ENCODE measurements at regions not wholly inside any gene's neighbourhood (a gene's known extent, or its start where the extent isn't known, plus 50 kb on each side); places are given as distances from the start of the nearest gene placed in this dataset.

DNA sequence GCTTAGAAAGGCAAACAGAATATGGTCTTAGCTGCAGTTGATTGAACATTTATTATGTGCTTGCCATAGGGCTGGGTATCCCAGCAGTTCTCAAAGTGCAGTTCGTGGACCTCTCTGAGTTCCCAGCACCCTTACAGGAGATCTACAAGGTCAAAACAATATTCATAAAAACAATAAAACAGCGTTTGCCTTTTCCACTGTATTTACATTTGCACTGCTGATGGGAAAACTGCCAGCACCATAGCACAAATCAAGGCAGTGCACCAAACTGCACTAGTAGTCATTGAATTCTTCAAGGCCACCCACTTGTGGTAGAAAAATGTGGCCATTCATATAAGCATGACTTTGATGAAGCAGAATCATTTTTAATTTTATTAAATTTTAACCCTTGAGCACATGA lies 128.1 kb downstream of the CCDC34 start:
- Mint-ChIP-seq H3K27ac (no peak overlapping the region), H3K9me3 (no peaks in the 10 kb centered on the region), H3K27me3 (peaks cover 3% of the 10 kb centered on the region), H3K36me3 (no peaks in the 10 kb centered on the region), H3K4me1 (ENCODE audit: unreplicated experiment) (peaks cover 19% of the 10 kb centered on the region), H3K4me3 (no peak overlapping the region)
- TF ChIP-seq, protein P1, sequence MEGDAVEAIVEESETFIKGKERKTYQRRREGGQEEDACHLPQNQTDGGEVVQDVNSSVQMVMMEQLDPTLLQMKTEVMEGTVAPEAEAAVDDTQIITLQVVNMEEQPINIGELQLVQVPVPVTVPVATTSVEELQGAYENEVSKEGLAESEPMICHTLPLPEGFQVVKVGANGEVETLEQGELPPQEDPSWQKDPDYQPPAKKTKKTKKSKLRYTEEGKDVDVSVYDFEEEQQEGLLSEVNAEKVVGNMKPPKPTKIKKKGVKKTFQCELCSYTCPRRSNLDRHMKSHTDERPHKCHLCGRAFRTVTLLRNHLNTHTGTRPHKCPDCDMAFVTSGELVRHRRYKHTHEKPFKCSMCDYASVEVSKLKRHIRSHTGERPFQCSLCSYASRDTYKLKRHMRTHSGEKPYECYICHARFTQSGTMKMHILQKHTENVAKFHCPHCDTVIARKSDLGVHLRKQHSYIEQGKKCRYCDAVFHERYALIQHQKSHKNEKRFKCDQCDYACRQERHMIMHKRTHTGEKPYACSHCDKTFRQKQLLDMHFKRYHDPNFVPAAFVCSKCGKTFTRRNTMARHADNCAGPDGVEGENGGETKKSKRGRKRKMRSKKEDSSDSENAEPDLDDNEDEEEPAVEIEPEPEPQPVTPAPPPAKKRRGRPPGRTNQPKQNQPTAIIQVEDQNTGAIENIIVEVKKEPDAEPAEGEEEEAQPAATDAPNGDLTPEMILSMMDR (conservative IDR thresholded peaks at IDR 0.05): no peak
- DNase-seq (ENCODE audit: extremely low spot score, unreplicated experiment): no peak

DNA sequence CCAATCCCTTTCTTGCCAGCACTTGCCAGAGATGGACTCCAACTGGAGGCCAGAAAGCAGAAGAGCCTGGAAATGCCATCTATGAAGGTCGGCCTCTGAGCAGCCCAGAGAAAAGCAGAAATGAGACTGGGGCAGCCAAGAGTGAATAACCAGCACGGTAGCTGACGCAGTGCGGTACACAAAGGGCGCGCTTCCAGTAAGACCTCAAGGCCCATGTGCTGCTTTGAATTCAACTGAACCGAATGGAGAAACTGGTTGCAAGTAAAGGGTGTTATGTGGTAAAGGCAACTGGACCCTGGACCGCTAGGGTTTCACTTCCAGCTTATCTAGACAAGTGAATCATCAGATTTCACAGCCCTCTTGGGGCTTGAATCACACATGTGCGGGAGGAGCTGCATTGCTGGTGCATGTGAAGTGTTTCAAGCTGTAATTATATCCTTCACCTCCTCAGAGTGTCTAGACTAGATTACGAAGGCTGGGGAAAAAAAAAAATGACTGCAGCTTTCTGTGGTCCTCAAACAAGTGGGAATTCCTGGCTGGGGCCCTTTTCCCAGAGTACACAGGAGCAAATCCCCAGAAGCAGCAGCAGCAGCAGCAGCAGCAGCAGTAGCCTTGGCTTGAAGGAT lies 128.9 kb downstream of the CCDC34 start:
- no peaks in the 10 kb centered on the region for H3K27me3 Mint-ChIP-seq
- TF ChIP-seq, protein P1 (conservative IDR thresholded peaks at IDR 0.05): no peak
- no peak for DNase-seq (ENCODE audit: extremely low spot score, unreplicated experiment)
- H3K4me3 Mint-ChIP-seq: no peak overlapping the region
- no peaks in the 10 kb centered on the region for H3K36me3 Mint-ChIP-seq
- H3K27ac Mint-ChIP-seq: no peak overlapping the region
- H3K4me1 Mint-ChIP-seq (ENCODE audit: unreplicated experiment): peaks cover 22% of the 10 kb centered on the region
- H3K9me3 Mint-ChIP-seq: no peaks in the 10 kb centered on the region

DNA sequence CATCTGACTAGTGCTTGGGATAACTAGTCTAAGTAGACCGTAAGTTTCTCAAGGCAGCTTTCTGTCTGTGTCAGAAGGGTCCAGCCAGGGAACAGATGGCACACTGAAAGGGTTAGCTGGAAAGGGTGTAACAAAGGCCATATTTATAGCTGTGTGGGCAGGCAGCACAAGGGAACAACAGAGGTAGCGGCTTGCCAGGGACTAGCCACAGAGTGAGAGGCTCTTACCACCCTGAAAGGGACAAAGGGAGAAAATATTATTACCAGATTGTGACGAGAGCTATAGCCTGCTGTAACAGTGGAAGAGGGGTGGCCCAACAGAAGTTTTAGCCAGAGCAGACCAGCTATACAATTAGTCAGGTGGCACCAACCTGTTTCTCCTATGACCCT lies 129.4 kb downstream of the CCDC34 start:
- Mint-ChIP-seq H3K27ac (no peak overlapping the region), H3K27me3 (no peaks in the 10 kb centered on the region), H3K4me1 (ENCODE audit: unreplicated experiment) (peaks cover 22% of the 10 kb centered on the region), H3K9me3 (no peaks in the 10 kb centered on the region), H3K4me3 (no peak overlapping the region), H3K36me3 (no peaks in the 10 kb centered on the region)
- no peak for DNase-seq (ENCODE audit: extremely low spot score, unreplicated experiment)
- TF ChIP-seq, protein P1 (conservative IDR thresholded peaks at IDR 0.05): no peak

DNA sequence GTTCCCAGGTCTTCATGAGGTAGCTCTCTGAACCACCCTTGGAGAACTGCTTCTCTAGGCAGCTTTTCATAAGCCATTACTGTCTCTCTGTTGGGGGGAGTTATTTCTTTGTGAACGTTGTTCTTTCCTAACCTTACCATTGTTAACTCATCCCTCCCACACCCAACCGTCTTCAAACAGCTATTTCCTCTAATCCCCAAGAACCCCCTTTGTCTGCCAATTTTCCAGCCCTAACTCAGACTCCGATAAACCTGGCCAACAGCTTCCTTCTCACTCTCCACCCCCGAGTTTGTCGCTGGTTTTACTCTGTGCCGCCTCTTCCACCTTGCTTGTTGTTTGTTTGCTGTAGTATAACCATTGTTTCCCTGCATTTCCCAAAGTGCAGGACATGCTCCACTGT lies 131.5 kb downstream of the CCDC34 start:
- H3K27ac Mint-ChIP-seq: no peak overlapping the region
- H3K4me1 Mint-ChIP-seq (ENCODE audit: unreplicated experiment): peaks cover 34% of the 10 kb centered on the region
- no peak overlapping the region for H3K4me3 Mint-ChIP-seq
- H3K27me3 Mint-ChIP-seq: no peaks in the 10 kb centered on the region
- peaks cover under 1% of the 10 kb centered on the region for H3K36me3 Mint-ChIP-seq
- DNase-seq (ENCODE audit: extremely low spot score, unreplicated experiment): no peak
- TF ChIP-seq, protein P1 (conservative IDR thresholded peaks at IDR 0.05): no peak
- peaks cover under 1% of the 10 kb centered on the region for H3K9me3 Mint-ChIP-seq

DNA sequence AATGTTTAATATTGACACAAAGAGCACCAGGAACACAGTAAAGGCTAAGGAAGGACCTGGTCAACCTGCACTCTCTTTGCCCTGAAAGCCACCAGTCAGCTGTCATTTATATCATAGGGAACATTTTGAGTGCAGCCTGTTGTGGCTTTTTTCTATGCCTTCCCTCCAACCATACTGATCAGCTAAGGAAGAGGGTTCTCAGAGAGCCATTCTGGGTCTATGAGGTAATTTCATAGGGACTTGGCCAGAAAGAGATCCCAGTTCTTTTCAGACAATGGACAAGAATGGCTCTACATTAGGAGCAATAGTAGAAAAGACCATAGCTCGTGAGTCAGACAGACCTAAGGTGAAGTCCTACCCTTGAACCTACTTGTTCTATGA lies 132.8 kb downstream of the CCDC34 start:
- H3K27me3 Mint-ChIP-seq: no peaks in the 10 kb centered on the region
- H3K36me3 Mint-ChIP-seq: peaks cover 6% of the 10 kb centered on the region
- H3K4me3 Mint-ChIP-seq: no peak overlapping the region
- DNase-seq (ENCODE audit: extremely low spot score, unreplicated experiment): no peak
- peaks cover 8% of the 10 kb centered on the region for H3K9me3 Mint-ChIP-seq
- peaks cover 34% of the 10 kb centered on the region for H3K4me1 Mint-ChIP-seq (ENCODE audit: unreplicated experiment)
- TF ChIP-seq, protein P1 (conservative IDR thresholded peaks at IDR 0.05): no peak
- no peak overlapping the region for H3K27ac Mint-ChIP-seq
